Glutamatergic neuron (in vitro differentiated cells): ENCODE measurements at regions not wholly inside any gene's neighbourhood (a gene's known extent, or its start where the extent isn't known, plus 50 kb on each side); places are given as distances from the start of the nearest gene placed in this dataset.

Experiments used
- DNase-seq: peaks from one replicate; pipeline ENCODE4 v3.0.0; 2022
- H3K27ac Mint-ChIP-seq: one replicate; pipeline ENCODE4 v1.8.0; 2020; ENCODE audit warnings: mild to moderate bottlenecking, mixed read lengths, inconsistent platforms; ENCODE audit not compliant: unreplicated experiment
- H3K27me3 Mint-ChIP-seq: one replicate; pipeline ENCODE4 v1.8.0; 2020; ENCODE audit warnings: mild to moderate bottlenecking, moderate library complexity, mixed read lengths, inconsistent platforms; ENCODE audit not compliant: unreplicated experiment
- H3K36me3 Mint-ChIP-seq: one replicate; pipeline ENCODE4 v1.8.0; 2020; ENCODE audit warnings: mild to moderate bottlenecking, mixed read lengths, inconsistent platforms; ENCODE audit not compliant: unreplicated experiment
- H3K4me1 Mint-ChIP-seq: one replicate; pipeline ENCODE4 v1.8.0; 2020; ENCODE audit warnings: mild to moderate bottlenecking, low read depth, mixed read lengths, inconsistent platforms; ENCODE audit not compliant: unreplicated experiment
- H3K4me3 Mint-ChIP-seq: one replicate; pipeline ENCODE4 v1.8.0; 2020; ENCODE audit warnings: mild to moderate bottlenecking, mixed read lengths, inconsistent platforms; ENCODE audit not compliant: unreplicated experiment
- H3K9me3 Mint-ChIP-seq: one replicate; pipeline ENCODE4 v1.8.0; 2020; ENCODE audit warnings: mild to moderate bottlenecking, moderate library complexity, mixed read lengths, inconsistent platforms; ENCODE audit not compliant: unreplicated experiment
- TF ChIP-seq, protein P1 (sequence below): fragments of 200-600 bp; sonication (generic); IDR thresholded peaks from one replicate; pipeline ENCODE4 v1.5.0; 2021; ENCODE audit not compliant: partially characterized antibody, unreplicated experiment

DNA sequence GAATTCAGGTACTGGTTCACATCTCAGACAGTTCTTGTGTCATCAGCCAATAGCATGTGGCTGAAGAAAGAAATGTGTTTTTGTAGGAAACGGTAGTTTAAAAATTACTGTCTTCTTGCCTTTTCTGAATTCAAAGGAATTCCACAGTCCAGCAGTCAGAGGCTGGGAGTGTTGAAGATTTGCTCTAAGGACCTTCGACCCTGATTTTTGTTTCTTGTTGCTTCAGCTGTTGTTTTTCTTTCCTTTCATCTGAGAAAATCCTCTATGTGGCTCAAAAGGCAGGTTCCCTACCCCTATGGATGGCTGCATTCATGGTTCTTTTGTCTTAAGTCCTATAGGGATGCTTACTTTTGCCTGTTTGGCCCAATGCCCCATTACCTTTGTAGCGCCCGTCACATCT lies 304.9 kb downstream of the TMEM167A start:
- H3K4me3 Mint-ChIP-seq: no peak overlapping the region
- peaks cover 6% of the 10 kb centered on the region for H3K36me3 Mint-ChIP-seq
- H3K4me1 Mint-ChIP-seq: no peaks in the 10 kb centered on the region
- H3K27me3 Mint-ChIP-seq: no peaks in the 10 kb centered on the region
- H3K9me3 Mint-ChIP-seq: peaks cover 1% of the 10 kb centered on the region
- DNase-seq: no peak
- no peak overlapping the region for H3K27ac Mint-ChIP-seq
- TF ChIP-seq, protein P1, sequence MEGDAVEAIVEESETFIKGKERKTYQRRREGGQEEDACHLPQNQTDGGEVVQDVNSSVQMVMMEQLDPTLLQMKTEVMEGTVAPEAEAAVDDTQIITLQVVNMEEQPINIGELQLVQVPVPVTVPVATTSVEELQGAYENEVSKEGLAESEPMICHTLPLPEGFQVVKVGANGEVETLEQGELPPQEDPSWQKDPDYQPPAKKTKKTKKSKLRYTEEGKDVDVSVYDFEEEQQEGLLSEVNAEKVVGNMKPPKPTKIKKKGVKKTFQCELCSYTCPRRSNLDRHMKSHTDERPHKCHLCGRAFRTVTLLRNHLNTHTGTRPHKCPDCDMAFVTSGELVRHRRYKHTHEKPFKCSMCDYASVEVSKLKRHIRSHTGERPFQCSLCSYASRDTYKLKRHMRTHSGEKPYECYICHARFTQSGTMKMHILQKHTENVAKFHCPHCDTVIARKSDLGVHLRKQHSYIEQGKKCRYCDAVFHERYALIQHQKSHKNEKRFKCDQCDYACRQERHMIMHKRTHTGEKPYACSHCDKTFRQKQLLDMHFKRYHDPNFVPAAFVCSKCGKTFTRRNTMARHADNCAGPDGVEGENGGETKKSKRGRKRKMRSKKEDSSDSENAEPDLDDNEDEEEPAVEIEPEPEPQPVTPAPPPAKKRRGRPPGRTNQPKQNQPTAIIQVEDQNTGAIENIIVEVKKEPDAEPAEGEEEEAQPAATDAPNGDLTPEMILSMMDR: no peak

DNA sequence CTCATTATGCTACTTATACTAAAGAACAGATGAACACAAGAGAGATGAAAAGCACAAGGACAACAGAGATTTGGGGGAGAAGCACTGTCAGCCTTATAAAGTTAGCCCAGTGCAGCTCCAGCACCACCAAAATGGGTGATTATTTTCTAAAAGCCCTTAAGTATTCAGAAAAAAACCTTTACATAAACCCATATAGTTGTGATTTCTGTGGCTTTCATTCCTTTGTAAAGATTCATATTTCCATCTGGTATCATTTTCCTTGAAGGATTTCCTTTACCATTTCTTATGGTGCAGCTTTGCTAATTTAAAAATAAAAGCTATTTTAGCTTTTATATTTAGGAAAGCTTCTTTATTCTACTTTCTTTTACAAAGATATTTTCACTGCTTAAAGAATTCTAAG lies 311.0 kb downstream of the TMEM167A start:
- no peaks in the 10 kb centered on the region for H3K4me1 Mint-ChIP-seq
- TF ChIP-seq, protein P1: no peak
- H3K27ac Mint-ChIP-seq: no peak overlapping the region
- peaks cover 1% of the 10 kb centered on the region for H3K27me3 Mint-ChIP-seq
- peaks cover 6% of the 10 kb centered on the region for H3K36me3 Mint-ChIP-seq
- peaks cover 1% of the 10 kb centered on the region for H3K9me3 Mint-ChIP-seq
- no peak overlapping the region for H3K4me3 Mint-ChIP-seq
- DNase-seq: no peak

DNA sequence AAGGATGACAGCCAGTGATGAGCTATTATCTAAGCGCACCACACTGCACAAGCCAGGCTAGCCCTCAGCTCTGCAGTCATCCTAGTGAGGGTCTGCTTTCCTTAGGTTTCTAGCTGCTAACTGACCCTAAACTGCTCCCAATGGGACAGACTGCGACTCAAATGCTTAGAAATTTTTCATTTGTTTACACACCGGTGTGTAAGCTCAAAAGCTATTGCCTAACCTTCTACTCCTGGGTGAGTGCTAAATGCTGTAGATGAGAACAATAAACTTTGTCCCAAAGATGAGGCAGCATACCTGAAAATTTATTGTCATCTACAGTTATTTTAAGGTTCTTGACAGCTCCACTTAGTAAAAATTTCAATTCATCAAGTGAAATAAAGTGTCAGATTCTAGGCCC lies 311.4 kb downstream of the TMEM167A start:
- TF ChIP-seq, protein P1: no peak
- H3K4me3 Mint-ChIP-seq: no peak overlapping the region
- H3K27ac Mint-ChIP-seq: no peak overlapping the region
- peaks cover 1% of the 10 kb centered on the region for H3K9me3 Mint-ChIP-seq
- no peaks in the 10 kb centered on the region for H3K4me1 Mint-ChIP-seq
- H3K36me3 Mint-ChIP-seq: peaks cover 1% of the 10 kb centered on the region
- DNase-seq: no peak
- peaks cover 1% of the 10 kb centered on the region for H3K27me3 Mint-ChIP-seq

DNA sequence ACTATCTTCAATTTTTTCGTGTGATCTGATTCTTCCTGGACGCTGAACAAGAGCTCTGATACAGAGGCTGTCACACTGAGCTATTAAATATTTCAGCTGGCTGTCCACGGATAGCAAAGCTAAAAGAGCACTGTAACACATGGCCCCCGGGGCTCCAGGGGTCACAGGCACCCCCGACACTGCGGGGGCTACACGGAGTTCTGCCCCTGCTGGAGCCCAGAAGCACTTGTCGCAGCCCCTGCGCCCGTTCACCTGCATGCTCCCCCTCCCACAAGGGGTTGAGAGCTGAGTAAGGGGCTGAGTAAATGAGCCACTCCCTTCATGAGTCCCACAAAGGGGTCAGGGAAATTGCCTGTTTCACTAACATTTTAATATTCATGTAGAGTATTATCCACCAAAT lies 316.3 kb downstream of the TMEM167A start:
- Mint-ChIP-seq H3K4me3 (no peak overlapping the region), H3K9me3 (no peaks in the 10 kb centered on the region), H3K27ac (no peak overlapping the region), H3K27me3 (peaks cover 1% of the 10 kb centered on the region), H3K36me3 (no peaks in the 10 kb centered on the region), H3K4me1 (no peaks in the 10 kb centered on the region)
- TF ChIP-seq, protein P1: no peak
- no peak for DNase-seq

DNA sequence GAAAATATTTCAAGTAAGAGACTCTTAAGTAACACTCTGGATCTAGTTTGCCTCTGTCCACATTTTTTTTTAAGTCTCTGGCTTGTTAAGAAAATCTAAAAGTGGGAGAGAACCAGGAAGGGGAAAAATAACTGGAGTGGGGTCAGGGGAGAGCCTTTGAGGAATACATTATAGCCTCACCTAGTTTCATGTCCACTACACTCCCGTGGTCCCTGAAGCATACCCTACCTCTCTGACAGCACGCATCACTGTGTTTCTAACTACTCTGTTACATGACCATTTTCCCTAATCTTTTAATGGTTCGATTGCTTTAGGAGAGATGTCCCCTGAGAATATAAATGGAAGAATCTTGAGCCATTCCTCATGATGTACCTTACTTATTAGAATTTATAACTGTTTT lies 318.3 kb downstream of the TMEM167A start:
- Mint-ChIP-seq H3K9me3 (no peaks in the 10 kb centered on the region), H3K4me3 (no peak overlapping the region), H3K27ac (no peak overlapping the region), H3K27me3 (peaks cover 1% of the 10 kb centered on the region), H3K36me3 (no peaks in the 10 kb centered on the region), H3K4me1 (no peaks in the 10 kb centered on the region)
- TF ChIP-seq, protein P1: no peak
- DNase-seq: no peak
